Natural killer cell (primary cell): ENCODE measurements at regions not wholly inside any gene's neighbourhood (a gene's known extent, or its start where the extent isn't known, plus 50 kb on each side); places are given as distances from the start of the nearest gene placed in this dataset.

Experiments used
- ATAC-seq, 3 donors: fragments of 150-1000 bp in 2 of 3; fragments of 200-7000 bp in 1 of 3; cut with Tn5 transposase; 1 replicate in 1 of 3; 2 replicates in 2 of 3; pipeline ENCODE4 v1.10.0; 2021; ENCODE audit warnings: mild to moderate bottlenecking in 2 of 3, moderate library complexity in 2 of 3
- DNase-seq, 2 donors: peaks; one replicate each; pipeline versions ENCODE4 v3.0.0 to v3.0.0-alpha.2; 2013 to 2021; ENCODE audit warnings: mixed read lengths in 1 of 2
- H3K27ac ChIP-seq: one replicate; pipeline ENCODE4 v1.5.1; 2013; ENCODE audit warnings: mild to moderate bottlenecking, low read length
- H3K27me3 ChIP-seq: one replicate; pipeline ENCODE4 v1.6.1; 2013; ENCODE audit warnings: low read length; ENCODE audit not compliant: control insufficient read depth, insufficient read depth
- H3K36me3 ChIP-seq: one replicate; pipeline ENCODE4 v1.6.1; 2013; ENCODE audit warnings: low read length; ENCODE audit not compliant: control insufficient read depth, insufficient read depth
- H3K4me1 ChIP-seq: one replicate; pipeline ENCODE4 v1.6.1; 2013; ENCODE audit warnings: low read length; ENCODE audit not compliant: control insufficient read depth, insufficient read depth
- H3K4me3 ChIP-seq: one replicate; pipeline ENCODE4 v1.5.1; 2013; ENCODE audit warnings: low read length
- H3K9me3 ChIP-seq: one replicate; pipeline ENCODE4 v1.6.1; 2013; ENCODE audit warnings: low read length; ENCODE audit not compliant: control insufficient read depth, insufficient read depth
- H3K27ac Mint-ChIP-seq, 2 donors: one replicate each; pipeline ENCODE4 v1.8.0; 2022; ENCODE audit warnings: mild to moderate bottlenecking in 2 of 2, mixed read lengths in 2 of 2, moderate library complexity in 1 of 2
- H3K27me3 Mint-ChIP-seq, 2 donors: one replicate each; pipeline ENCODE4 v1.8.0; 2022; ENCODE audit warnings: low read depth in 2 of 2, mixed read lengths in 2 of 2
- H3K36me3 Mint-ChIP-seq: one replicate; pipeline ENCODE4 v1.8.0; 2022; ENCODE audit warnings: mixed read lengths
- H3K4me1 Mint-ChIP-seq, 2 donors: one replicate each; pipeline ENCODE4 v1.8.0; 2022; ENCODE audit warnings: mixed read lengths in 2 of 2
- H3K4me3 Mint-ChIP-seq: one replicate; pipeline ENCODE4 v1.8.0; 2022; ENCODE audit warnings: mild to moderate bottlenecking, moderate library complexity, mixed read lengths
- H3K9me3 Mint-ChIP-seq, 2 donors: one replicate each; pipeline ENCODE4 v1.8.0; 2022; ENCODE audit warnings: mixed read lengths in 2 of 2
- CTCF ChIP-seq: fragments of 200-600 bp; IDR thresholded peaks from one replicate; pipeline ENCODE4 v1.8.0; 2022; ENCODE audit warnings: antibody characterized with exemption
- WGBS: methylation state at CpG from one replicate; pipeline ENCODE4 v1.1.7; 2013; ENCODE audit warnings: missing lambda C conversion rate; ENCODE audit not compliant: insufficient coverage; 5-methylcytosine and 5-hydroxymethylcytosine counted together
- intact Hi-C: fragments of 100-400 bp; cut with micrococcal nuclease; formaldehyde crosslinking; loops from one replicate; pipeline ENCODE4 v1.14.2; 2022

- peaks cover 6 to 9% of the 10 kb centered on the region in 2 donors for H3K9me3 Mint-ChIP-seq
These were observed 904.1 kb upstream of the EPHA5 start for GRCh38 chr4:66574145-66574978.

DNA sequence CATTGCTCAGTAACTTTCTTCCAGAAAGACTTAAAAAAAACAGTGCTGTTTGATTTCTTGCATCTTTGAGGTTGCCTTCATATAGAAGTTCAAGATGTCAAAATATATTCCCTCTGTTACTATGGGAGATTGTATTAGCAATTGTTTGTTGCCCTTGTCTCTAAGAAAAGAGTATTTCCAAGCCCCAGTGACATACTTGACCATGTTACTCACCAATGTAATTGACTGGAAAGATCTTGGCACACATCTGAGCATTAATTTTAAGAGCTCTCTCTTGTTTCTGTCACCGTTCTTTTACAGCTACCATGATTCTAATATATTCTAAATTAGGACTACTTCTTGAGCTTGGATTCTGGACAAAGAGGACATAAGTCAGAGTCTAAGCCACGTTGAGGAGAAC lies 902.7 kb upstream of the EPHA5 start:
- H3K4me1 ChIP-seq, result no peaks in the 10 kb centered on the region
- H3K9me3 ChIP-seq, result peaks cover 2% of the 10 kb centered on the region
- Mint-ChIP-seq H3K4me3 (no peak overlapping the region), H3K36me3 (no peaks in the 10 kb centered on the region), H3K4me1 (no peaks in the 10 kb centered on the region), H3K27ac (no peak overlapping the region), H3K27me3 (no peaks in the 10 kb centered on the region), H3K9me3 (peaks cover 9 to 10% of the 10 kb centered on the region in 2 donors)
- H3K27me3 ChIP-seq, result no peaks in the 10 kb centered on the region
- no peak for DNase-seq
- H3K27ac ChIP-seq, result no peak overlapping the region
- H3K36me3 ChIP-seq, result no peaks in the 10 kb centered on the region
- no peak for ATAC-seq
- no peak for TF ChIP-seq CTCF
- intact Hi-C loops, result no loop called here
- 65% methylated on average over 2 of the region's 2 CpGs for WGBS
- H3K4me3 ChIP-seq, result no peak overlapping the region

More at GRCh38 chr4:66574145-66574978, 904.1 kb upstream of the EPHA5 start:
- no peak overlapping the region for H3K4me3 ChIP-seq
- H3K4me1 ChIP-seq, result no peaks in the 10 kb centered on the region
- Mint-ChIP-seq H3K36me3 (no peaks in the 10 kb centered on the region), H3K27me3 (no peaks in the 10 kb centered on the region), H3K4me3 (no peak overlapping the region), H3K4me1 (no peaks in the 10 kb centered on the region), H3K27ac (no peak overlapping the region)
- peaks cover 2% of the 10 kb centered on the region for H3K9me3 ChIP-seq
- 88% methylated on average over 7 of the region's 7 CpGs for WGBS
- no peaks in the 10 kb centered on the region for H3K27me3 ChIP-seq
- ATAC-seq (no peak), DNase-seq (no peak)
- H3K27ac ChIP-seq, result no peak overlapping the region
- intact Hi-C loops, result no loop called here
- TF ChIP-seq CTCF, result no peak
- H3K36me3 ChIP-seq, result no peaks in the 10 kb centered on the region

- H3K36me3 ChIP-seq, result no peaks in the 10 kb centered on the region
These were observed 900.9 kb upstream of the EPHA5 start for GRCh38 chr4:66571145-66571695.

More at GRCh38 chr4:66571145-66571695, 900.9 kb upstream of the EPHA5 start:
- DNase-seq (no peak), ATAC-seq (no peak)
- Mint-ChIP-seq H3K27me3 (no peaks in the 10 kb centered on the region), H3K4me3 (no peak overlapping the region), H3K4me1 (no peaks in the 10 kb centered on the region), H3K36me3 (no peaks in the 10 kb centered on the region), H3K9me3 (peaks cover 9 to 11% of the 10 kb centered on the region in 2 donors), H3K27ac (no peak overlapping the region)
- no CpG with 5 or more reads among the region's 1 CpG for WGBS
- H3K9me3 ChIP-seq, result peaks cover 2% of the 10 kb centered on the region
- intact Hi-C loops, result no loop called here
- no peak overlapping the region for H3K4me3 ChIP-seq
- TF ChIP-seq CTCF, result no peak
- no peaks in the 10 kb centered on the region for H3K27me3 ChIP-seq
- H3K27ac ChIP-seq, result no peak overlapping the region
- no peaks in the 10 kb centered on the region for H3K4me1 ChIP-seq
